Heart left ventricle (tissue), 13 donors: ENCODE measurements at regions not wholly inside any gene's neighbourhood (a gene's known extent, or its start where the extent isn't known, plus 50 kb on each side); places are given as distances from the start of the nearest gene placed in this dataset.

Source experiments
- POLR2A ChIP-seq, 2 donors: fragments of 450-650 bp; IDR thresholded peaks; one replicate each; pipeline ENCODE4 v1.6.1; 2017; ENCODE audit warnings: antibody characterized with exemption in 2 of 2, mild to moderate bottlenecking in 2 of 2, moderate library complexity in 2 of 2
- TF ChIP-seq, protein P1 (sequence below), 12 donors: fragments of 200-600 bp; sonication (generic) in 4 of 12; IDR thresholded peaks; one replicate each; pipeline versions ENCODE4 v1.5.0 to v1.8.0; 2018 to 2022; ENCODE audit warnings: antibody characterized with exemption in 12 of 12, mild to moderate bottlenecking in 5 of 12
- donor health status: ischemic (EF 13 %, LVEDD 7.1; RV severe dilation, severe dysfunction).
- donor health status: DM: no; HTN: yes; CAD: no.
- donor health status: DM: no; HTN: no; CAD: no.
- donor health status: ischemic (EF 25% LVEDD 6.9; RV normal size, moderate dysfunction).
- donor health status: ischemic (EF 25% LVEDD 5.7; RV mildly dilated, moderate dysfunction).
- donor health status: ischemic (EF 35%, LVEDD 5.7; RV mildly dilated, moderate dysfunction).
- donor health status: nonischemic (EF 11% LVEDD 7.7; RV severe dilation, severe dysfunction).
- donor health status: DM: yes; HTN: yes; CAD: no.
- donor health status: PGD.
- donor health status: ischemic (EF 29% LVEDD 5.4; RV normal size, mild dysfunction).
- donor health status: nonischemic (EF 23%, LVEDD 6.1; RV moderate dilation, normal function).

- TF ChIP-seq, protein P1, sequence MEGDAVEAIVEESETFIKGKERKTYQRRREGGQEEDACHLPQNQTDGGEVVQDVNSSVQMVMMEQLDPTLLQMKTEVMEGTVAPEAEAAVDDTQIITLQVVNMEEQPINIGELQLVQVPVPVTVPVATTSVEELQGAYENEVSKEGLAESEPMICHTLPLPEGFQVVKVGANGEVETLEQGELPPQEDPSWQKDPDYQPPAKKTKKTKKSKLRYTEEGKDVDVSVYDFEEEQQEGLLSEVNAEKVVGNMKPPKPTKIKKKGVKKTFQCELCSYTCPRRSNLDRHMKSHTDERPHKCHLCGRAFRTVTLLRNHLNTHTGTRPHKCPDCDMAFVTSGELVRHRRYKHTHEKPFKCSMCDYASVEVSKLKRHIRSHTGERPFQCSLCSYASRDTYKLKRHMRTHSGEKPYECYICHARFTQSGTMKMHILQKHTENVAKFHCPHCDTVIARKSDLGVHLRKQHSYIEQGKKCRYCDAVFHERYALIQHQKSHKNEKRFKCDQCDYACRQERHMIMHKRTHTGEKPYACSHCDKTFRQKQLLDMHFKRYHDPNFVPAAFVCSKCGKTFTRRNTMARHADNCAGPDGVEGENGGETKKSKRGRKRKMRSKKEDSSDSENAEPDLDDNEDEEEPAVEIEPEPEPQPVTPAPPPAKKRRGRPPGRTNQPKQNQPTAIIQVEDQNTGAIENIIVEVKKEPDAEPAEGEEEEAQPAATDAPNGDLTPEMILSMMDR (IDR thresholded peaks at IDR 0.05) = no peak
- no peak for TF ChIP-seq POLR2A (IDR thresholded peaks at IDR 0.05)
These were observed 340.8 kb upstream of the KIAA1217 start for GRCh38 chr10:23868121-23868520.
